K562 (cell line): ENCODE measurements at regions not wholly inside any gene's neighbourhood (a gene's known extent, or its start where the extent isn't known, plus 50 kb on each side); places are given as distances from the start of the nearest gene placed in this dataset.

Experiments used
- ATAC-seq: fragments of 200-7000 bp; cut with Tn5 transposase; 3 replicates; pipeline ENCODE4 v1.9.1; 2020; ENCODE audit warnings: moderate library complexity
- BruUV-seq: library from RNA; stranded (reverse); fragments of 400-500 nt; replicated peaks from 2 replicates; lab custom pipeline; 2021; lab: Mats Ljungman, UMichigan
- CTCF ChIA-PET: fragments of 300-600 bp; formaldehyde crosslinking; extraction: SDS; loops from one replicate; lab custom pipeline; 2021; ENCODE audit warnings: low intra/inter-chr PET ratio; lab: Yijun Ruan, JAX
- POLR2A ChIA-PET: fragments of 300-600, 350-650 bp; sonication (Branson Sonifier 250); formaldehyde crosslinking; extraction: SDS; loops from one replicate; lab custom pipeline; 2021; ENCODE audit warnings: antibody characterized with exemption, inconsistent platforms; lab: Yijun Ruan, JAX
- DNase-seq, 4 experiments: peaks; one replicate each; pipeline versions ENCODE4 v3.0.0 to v3.0.0-alpha.2; 2011 to 2018; ENCODE audit warnings: low spot score in 3 of 4, mixed read lengths in 3 of 4; ENCODE audit errors: extremely low read depth in 1 of 4
- FAIRE-seq: peaks from 2 replicates; lab custom pipeline; 2011; peaks lifted over from hg19 to GRCh38; lab: Jason Lieb, UNC
- H2AFZ ChIP-seq: 2 replicates; pipeline ENCODE4 v1.6.0; 2011; ENCODE audit warnings: low read depth, low read length, control low read depth, inconsistent platforms
- H3K27ac ChIP-seq: fragments of 200-600 bp; 3 replicates; pipeline ENCODE4 v1.8.0; 2011; ENCODE audit warnings: low read depth, mild to moderate bottlenecking, control low read depth, inconsistent platforms, low read length, moderate library complexity, mixed read lengths; ENCODE audit errors: extremely low read depth
- H3K27me3 ChIP-seq, 2 experiments: fragments of 300-600 bp in 1 of 2; 2 replicates in 1 of 2; 3 replicates in 1 of 2; pipeline versions ENCODE4 v1.6.0 to v1.8.0; 2011; ENCODE audit warnings: inconsistent platforms in 2 of 2, low read length in 2 of 2, mild to moderate bottlenecking in 1 of 2, mixed read lengths in 1 of 2, moderate library complexity in 1 of 2; ENCODE audit not compliant: control insufficient read depth in 2 of 2, insufficient read depth in 2 of 2
- H3K36me3 ChIP-seq: fragments of 300-600 bp; 3 replicates; pipeline ENCODE4 v1.8.0; 2011; ENCODE audit warnings: mild to moderate bottlenecking, low read length, inconsistent platforms; ENCODE audit not compliant: control insufficient read depth, insufficient read depth
- H3K4me1 ChIP-seq, 2 experiments: fragments of 200-600 bp in 1 of 2; replicated peaks in 1 of 2; 2 replicates in 1 of 2; 3 replicates in 1 of 2; pipeline versions ENCODE4 v1.5.1 to v1.8.0; 2011; ENCODE audit warnings: inconsistent platforms in 2 of 2, low read length in 2 of 2, mild to moderate bottlenecking in 1 of 2, mixed read lengths in 1 of 2, moderate library complexity in 1 of 2; ENCODE audit not compliant: control insufficient read depth in 2 of 2, insufficient read depth in 2 of 2
- H3K4me2 ChIP-seq: 2 replicates; pipeline ENCODE4 v1.6.1; 2011; ENCODE audit warnings: low read length, control low read depth, inconsistent platforms, mixed read lengths; ENCODE audit not compliant: insufficient read depth
- H3K4me3 ChIP-seq: fragments of 200-600 bp; sonication (generic), shearing (Covaris generic); 2 replicates; pipeline ENCODE4 v1.5.1; 2016; ENCODE audit warnings: control low read depth, inconsistent platforms
- H3K79me2 ChIP-seq: fragments of 200-600 bp; 3 replicates; pipeline ENCODE4 v1.8.0; 2011; ENCODE audit warnings: low read length, inconsistent platforms; ENCODE audit not compliant: control insufficient read depth, insufficient read depth
- H3K9ac ChIP-seq, 2 experiments: 2 replicates each; pipeline versions ENCODE4 v1.6.0 to v1.6.1; 2011; ENCODE audit warnings: low read depth in 2 of 2, low read length in 2 of 2, control low read depth in 1 of 2, inconsistent platforms in 1 of 2, mild to moderate bottlenecking in 1 of 2, mixed read lengths in 1 of 2; ENCODE audit not compliant: insufficient read depth in 1 of 2
- H3K9me1 ChIP-seq: one replicate; pipeline ENCODE4 v1.6.0; 2011; ENCODE audit warnings: inconsistent platforms, mild to moderate bottlenecking, low read length, moderate library complexity; ENCODE audit not compliant: control insufficient read depth, insufficient read depth
- H3K9me3 ChIP-seq: replicated peaks from 2 replicates; pipeline ENCODE4 v1.5.1; 2011; ENCODE audit warnings: low read depth, low read length, inconsistent platforms; ENCODE audit not compliant: control insufficient read depth, insufficient read depth
- H4K20me1 ChIP-seq: replicated peaks from 2 replicates; pipeline ENCODE4 v1.6.1; 2011; ENCODE audit warnings: low read length, inconsistent platforms, mixed read lengths; ENCODE audit not compliant: control insufficient read depth, insufficient read depth
- BRD4 ChIP-seq: fragments of 200-600 bp; sonication (generic); IDR thresholded peaks from 2 replicates; pipeline ENCODE4 v1.6.1; 2017; ENCODE audit warnings: inconsistent platforms
- CXXC5 ChIP-seq: fragments of 250-450 bp; sonication (Bioruptor Pico); IDR thresholded peaks from 2 replicates; pipeline ENCODE4 v1.8.0; 2022; ENCODE audit warnings: inconsistent platforms, mild to moderate bottlenecking, moderate library complexity
- EGR1 ChIP-seq: fragments of 450-650 bp; conservative IDR thresholded peaks from 2 replicates; pipeline ENCODE4 v1.6.1; 2017; ENCODE audit warnings: mild to moderate bottlenecking
- FOXA1 ChIP-seq: fragments of 450-650 bp; IDR thresholded peaks from 2 replicates; pipeline ENCODE4 v1.6.1; 2016; ENCODE audit warnings: mild to moderate bottlenecking, borderline replicate concordance
- MYC ChIP-seq, 2 experiments: fragments of 250-450 bp in 1 of 2; sonication (Bioruptor Pico) in 1 of 2; IDR thresholded peaks; 2 replicates each; pipeline versions ENCODE4 v1.5.1 to v1.6.1; 2012 to 2021; ENCODE audit warnings: low read depth in 2 of 2, borderline replicate concordance in 1 of 2, improper control_type of control experiment in 1 of 2, low read length in 1 of 2, mild to moderate bottlenecking in 1 of 2, moderate library complexity in 1 of 2
- NBN ChIP-seq: fragments of 450-650 bp; IDR thresholded peaks from 2 replicates; pipeline ENCODE4 v1.6.1; 2016; ENCODE audit warnings: low read depth, mild to moderate bottlenecking
- REST ChIP-seq, 2 experiments: fragments of 450-650 bp; formaldehyde crosslinking in 1 of 2; IDR thresholded peaks; 2 replicates each; pipeline versions ENCODE4 v1.4.0 to v1.6.1; 2014 to 2020; ENCODE audit warnings: mild to moderate bottlenecking in 2 of 2, borderline replicate concordance in 1 of 2, low read depth in 1 of 2
- TCF7L2 ChIP-seq: fragments of 150-350 bp; IDR thresholded peaks from 2 replicates; pipeline ENCODE4 v1.6.1; 2016; ENCODE audit warnings: low read depth, mild to moderate bottlenecking, low read length, moderate library complexity
- ZNF695 ChIP-seq: fragments of 450-650 bp; formaldehyde crosslinking; IDR thresholded peaks from 2 replicates; pipeline ENCODE4 v1.4.0; 2020; ENCODE audit warnings: mild to moderate bottlenecking, moderate library complexity
- ZNF717 ChIP-seq: fragments of 250-450 bp; sonication (Bioruptor Pico); IDR thresholded peaks from 2 replicates; pipeline ENCODE4 v1.5.0; 2021
- WGBS: fragments of 100-300 bp; shearing (Covaris generic); methylation state at CpG from one replicate; pipeline ENCODE4 v1.1.6; 2016; ENCODE audit warnings: low coverage, mixed read lengths; ENCODE audit not compliant: insufficient coverage; ENCODE audit errors: missing lambda C conversion rate; 5-methylcytosine and 5-hydroxymethylcytosine counted together
- in situ Hi-C: fragments of 300-500 bp; cut with MboI; formaldehyde crosslinking; loops from 4 replicates; pipeline ENCODE4 v1.15.0; 2018; ENCODE audit warnings: inconsistent platforms, mixed read lengths
- intact Hi-C: fragments of 100-400 bp; cut with micrococcal nuclease; formaldehyde crosslinking; loops from 2 replicates; pipeline ENCODE4 v1.14.2; 2022

- H3K4me3 ChIP-seq = no peak overlapping the region
- DNase-seq = no peak
- CTCF ChIA-PET = no interaction called here
- H3K36me3 ChIP-seq = no peaks in the 10 kb centered on the region
- H4K20me1 ChIP-seq = no peaks in the 10 kb centered on the region
- no peak overlapping the region for H3K9ac ChIP-seq
- no peaks in the 10 kb centered on the region for H3K9me1 ChIP-seq
- no TSS peak for BruUV-seq
- POLR2A ChIA-PET = no interaction called here
- no peaks in the 10 kb centered on the region for H3K79me2 ChIP-seq
- no peak overlapping the region for H3K27ac ChIP-seq
- H2AFZ ChIP-seq = no peak overlapping the region
- H3K9me3 ChIP-seq = no peaks in the 10 kb centered on the region; the same call in 1 of the 2 replicates
- no peaks in the 10 kb centered on the region for H3K27me3 ChIP-seq
- no peak overlapping the region for H3K4me2 ChIP-seq
- ATAC-seq = no peak
- intact Hi-C loops (no loop called here), in situ Hi-C loops (no loop called here)
- H3K4me1 ChIP-seq = no peaks in the 10 kb centered on the region
- TF ChIP-seq ZNF695 (CRISPR knock-in tag) = no peak
- no peak for TF ChIP-seq FOXA1
- FAIRE-seq = no peak
Observed at GRCh38 chr4:114161809-114162208, 182.4 kb upstream of the ARSJ start.

- no peaks in the 10 kb centered on the region for H4K20me1 ChIP-seq
- H3K36me3 ChIP-seq = no peaks in the 10 kb centered on the region
- no peak for FAIRE-seq
- POLR2A ChIA-PET = no interaction called here
- no peak for DNase-seq
- H3K27me3 ChIP-seq = no peaks in the 10 kb centered on the region
- no peak overlapping the region for H3K4me2 ChIP-seq
- H3K27ac ChIP-seq = no peak overlapping the region
- no peak overlapping the region for H3K4me3 ChIP-seq
- H3K9ac ChIP-seq = no peak overlapping the region
- TF ChIP-seq REST (IDR thresholded peaks at IDR 0.05; ENCODE audit: borderline replicate concordance) (no peak), REST (CRISPR knock-in tag; IDR thresholded peaks at IDR 0.05; ENCODE audit: low read depth) (no peak), TCF7L2 (no peak), BRD4 (no peak), MYC (IDR thresholded peaks at IDR 0.05; ENCODE audit: low read depth, low read length) (no peak), MYC (CRISPR knock-in tag; IDR thresholded peaks at IDR 0.05; ENCODE audit: borderline replicate concordance, low read depth) (no peak), NBN (no peak), ZNF717 (no peak), CXXC5 (CRISPR knock-in tag) (no peak), EGR1 (no peak)
- TF ChIP-seq, all 486 proteins: peak for 0
- H2AFZ ChIP-seq = no peak overlapping the region
- ATAC-seq = no peak
- 7% methylated on average over 4 of the region's 4 CpGs for WGBS
- CTCF ChIA-PET = no interaction called here
- BruUV-seq = no TSS peak
- H3K4me1 ChIP-seq = no peaks in the 10 kb centered on the region
- intact Hi-C loops (no loop called here), in situ Hi-C loops (no loop called here)
- H3K79me2 ChIP-seq = no peaks in the 10 kb centered on the region
- H3K9me1 ChIP-seq = no peaks in the 10 kb centered on the region
- H3K9me3 ChIP-seq = no peaks in the 10 kb centered on the region; the same call in 1 of the 2 replicates
Observed at GRCh38 chr4:114163051-114163450, 183.6 kb upstream of the ARSJ start.
